PC-9 (cell line): ENCODE measurements at regions not wholly inside any gene's neighbourhood (a gene's known extent, or its start where the extent isn't known, plus 50 kb on each side); places are given as distances from the start of the nearest gene placed in this dataset.

ENCODE experiments used
- BruUV-seq: library from RNA; stranded (reverse); fragments of 400-500 nt; replicated peaks from 2 replicates; lab custom pipeline; 2021; lab: Mats Ljungman, UMichigan
- CTCF ChIA-PET: fragments of 300-600 bp; sonication (Branson Sonifier 250); formaldehyde crosslinking; loops from one replicate; lab custom pipeline; 2022; ENCODE audit warnings: antibody characterized with exemption; lab: Charles Lee
- POLR2A ChIA-PET: fragments of 300-600 bp; sonication (Branson Sonifier 250); formaldehyde crosslinking; loops from one replicate; lab custom pipeline; 2022; ENCODE audit warnings: antibody characterized with exemption; ENCODE audit not compliant: unreplicated experiment; lab: Charles Lee
- DNase-seq, 2 experiments: peaks; one replicate each; pipeline versions ENCODE4 v3.0.0 to v3.0.0-alpha.2; 2015 to 2022; ENCODE audit warnings: mixed read lengths in 1 of 2
- H2AFZ ChIP-seq: fragments of 200-600 bp; sonication (generic); 2 replicates; pipeline ENCODE4 v1.8.1; 2017; ENCODE audit warnings: antibody characterized with exemption
- H3F3A ChIP-seq: fragments of 200-600 bp; sonication (generic); 2 replicates; pipeline ENCODE4 v1.8.1; 2017; ENCODE audit warnings: antibody characterized with exemption, mild to moderate bottlenecking, low read depth; ENCODE audit not compliant: insufficient read depth
- H3K27ac ChIP-seq: fragments of 200-600 bp; sonication (generic); 2 replicates; pipeline ENCODE4 v1.6.1; 2016; ENCODE audit warnings: mixed run types
- H3K27me3 ChIP-seq: fragments of 200-600 bp; sonication (generic); 2 replicates; pipeline ENCODE4 v1.6.1; 2016; ENCODE audit warnings: low read depth, mixed run types; ENCODE audit not compliant: insufficient read depth
- H3K36me3 ChIP-seq: fragments of 200-600 bp; sonication (generic); 2 replicates; pipeline ENCODE4 v1.6.1; 2016; ENCODE audit warnings: low read depth, mixed run types
- H3K4me1 ChIP-seq: fragments of 200-600 bp; sonication (generic); replicated peaks from 2 replicates; pipeline ENCODE4 v1.6.1; 2016; ENCODE audit warnings: mixed run types; ENCODE audit not compliant: insufficient read depth
- H3K4me2 ChIP-seq: fragments of 200-600 bp; sonication (generic); 2 replicates; pipeline ENCODE4 v1.6.1; 2017; ENCODE audit warnings: mixed run types
- H3K4me3 ChIP-seq: fragments of 200-600 bp; sonication (generic); 2 replicates; pipeline ENCODE4 v1.6.1; 2016; ENCODE audit warnings: mixed run types
- H3K79me2 ChIP-seq: fragments of 200-600 bp; sonication (generic); 2 replicates; pipeline ENCODE4 v1.6.1; 2017; ENCODE audit warnings: low read depth, mixed run types
- H3K9me2 ChIP-seq: fragments of 200-600 bp; sonication (generic); 2 replicates; pipeline ENCODE4 v1.8.1; 2017; ENCODE audit warnings: mild to moderate bottlenecking; ENCODE audit not compliant: insufficient read depth
- H3K9me3 ChIP-seq: fragments of 200-600 bp; sonication (generic); 2 replicates; pipeline ENCODE4 v1.8.1; 2016; ENCODE audit warnings: low read depth; ENCODE audit not compliant: insufficient read depth
- H4K20me1 ChIP-seq: fragments of 200-600 bp; sonication (generic); 2 replicates; pipeline ENCODE4 v1.8.1; 2017; ENCODE audit not compliant: insufficient read depth
- CTCF ChIP-seq: fragments of 200-600 bp; sonication (generic); conservative IDR thresholded peaks from 2 replicates; pipeline ENCODE4 v1.6.1; 2017; ENCODE audit warnings: mixed run types, antibody characterized with exemption, mild to moderate bottlenecking, moderate library complexity
- EZH2 ChIP-seq: fragments of 200-600 bp; sonication (generic); IDR thresholded peaks from 2 replicates; pipeline ENCODE4 v1.8.0; 2017; ENCODE audit warnings: antibody characterized with exemption, low read depth
- intact Hi-C: fragments of 100-400 bp; cut with micrococcal nuclease; formaldehyde crosslinking; loops from one replicate; pipeline ENCODE4 v1.10.0; 2022; ENCODE audit not compliant: unreplicated experiment

DNA sequence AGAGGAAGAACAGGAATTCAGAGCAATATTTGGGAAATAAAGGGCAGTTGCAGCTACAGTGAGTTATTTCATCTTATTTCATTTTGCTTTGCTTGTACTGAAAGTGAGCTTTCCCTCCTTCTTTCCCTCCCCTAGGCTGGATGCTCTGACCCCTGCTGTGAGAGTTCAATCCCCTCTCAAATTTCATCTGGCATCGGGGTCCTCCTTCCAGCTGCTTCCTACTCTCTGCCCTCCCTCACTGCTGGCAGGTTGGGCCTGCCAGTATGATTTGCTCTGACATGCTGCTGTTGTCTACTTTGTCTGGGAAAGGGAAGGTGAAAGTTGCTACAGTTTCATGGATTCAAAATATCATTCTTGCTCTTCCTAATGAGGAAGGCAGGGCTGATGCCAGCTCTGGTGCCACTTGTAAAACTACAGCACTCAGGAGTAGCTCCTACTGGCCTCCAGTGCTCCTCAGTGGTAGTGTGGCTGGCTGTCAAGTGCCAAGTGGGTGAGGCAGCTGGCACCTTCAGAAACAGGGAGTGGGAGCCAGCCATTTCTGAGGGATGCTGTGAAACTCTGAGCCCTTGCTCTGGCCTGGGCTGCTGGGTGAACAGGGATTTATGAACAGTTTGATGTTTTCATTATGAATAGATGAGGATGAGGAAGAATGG lies 408.6 kb downstream of the HAPSTR1 start:
- TF ChIP-seq EZH2 (no peak), CTCF (no peak)
- no TSS peak for BruUV-seq

DNA sequence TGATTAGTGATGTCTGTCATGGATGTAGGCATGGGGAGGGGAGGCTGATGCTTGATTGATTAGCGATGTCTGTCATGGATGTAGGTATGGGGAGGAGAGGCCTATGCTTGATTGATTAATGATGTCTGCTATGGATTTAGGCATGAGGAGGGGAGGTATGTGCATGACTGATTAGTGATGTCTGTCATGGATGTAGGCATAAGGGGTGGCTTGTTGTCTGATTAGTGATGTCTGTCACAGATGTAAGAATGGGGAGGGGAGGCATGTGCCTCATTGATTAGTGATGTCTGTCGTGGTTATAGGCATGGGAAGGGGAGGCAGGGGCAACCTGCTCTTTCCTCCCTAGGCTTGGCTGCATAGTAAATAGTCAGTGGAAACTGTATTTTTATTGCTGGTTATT lies 409.4 kb downstream of the HAPSTR1 start:
- DNase-seq, result no peak
- no peaks in the 10 kb centered on the region for H3K9me3 ChIP-seq
- TF ChIP-seq CTCF (no peak), EZH2 (no peak)
- ChIA-PET CTCF (no interaction called here), POLR2A (no interaction called here)
- no peak overlapping the region for H3K4me3 ChIP-seq
- H3K36me3 ChIP-seq, result no peaks in the 10 kb centered on the region
- BruUV-seq, result no TSS peak
- no peaks in the 10 kb centered on the region for H3K4me1 ChIP-seq
- no peaks in the 10 kb centered on the region for H3K9me2 ChIP-seq
- no peak overlapping the region for H3K27ac ChIP-seq
- H3K79me2 ChIP-seq, result no peaks in the 10 kb centered on the region
- no peak overlapping the region for H3K4me2 ChIP-seq
- intact Hi-C loops, result no loop called here
- H3F3A ChIP-seq, result no peaks in the 10 kb centered on the region
- no peak overlapping the region for H2AFZ ChIP-seq
- no peaks in the 10 kb centered on the region for H3K27me3 ChIP-seq
- H4K20me1 ChIP-seq, result no peaks in the 10 kb centered on the region

More for the DNA sequence above, 408.6 kb downstream of the HAPSTR1 start:
- no peak for DNase-seq
- no peak overlapping the region for H3K27ac ChIP-seq
- no peak overlapping the region for H3K4me3 ChIP-seq
- H4K20me1 ChIP-seq, result no peaks in the 10 kb centered on the region
- no peaks in the 10 kb centered on the region for H3K4me1 ChIP-seq
- H3K36me3 ChIP-seq, result no peaks in the 10 kb centered on the region
- intact Hi-C loops, result no loop called here
- H3K4me2 ChIP-seq, result no peak overlapping the region
- H3K9me2 ChIP-seq, result no peaks in the 10 kb centered on the region
- H2AFZ ChIP-seq, result no peak overlapping the region
- ChIA-PET POLR2A (no interaction called here), CTCF (no interaction called here)
- H3K27me3 ChIP-seq, result no peaks in the 10 kb centered on the region
- H3K9me3 ChIP-seq, result no peaks in the 10 kb centered on the region
- no peaks in the 10 kb centered on the region for H3F3A ChIP-seq
- no peaks in the 10 kb centered on the region for H3K79me2 ChIP-seq

DNA sequence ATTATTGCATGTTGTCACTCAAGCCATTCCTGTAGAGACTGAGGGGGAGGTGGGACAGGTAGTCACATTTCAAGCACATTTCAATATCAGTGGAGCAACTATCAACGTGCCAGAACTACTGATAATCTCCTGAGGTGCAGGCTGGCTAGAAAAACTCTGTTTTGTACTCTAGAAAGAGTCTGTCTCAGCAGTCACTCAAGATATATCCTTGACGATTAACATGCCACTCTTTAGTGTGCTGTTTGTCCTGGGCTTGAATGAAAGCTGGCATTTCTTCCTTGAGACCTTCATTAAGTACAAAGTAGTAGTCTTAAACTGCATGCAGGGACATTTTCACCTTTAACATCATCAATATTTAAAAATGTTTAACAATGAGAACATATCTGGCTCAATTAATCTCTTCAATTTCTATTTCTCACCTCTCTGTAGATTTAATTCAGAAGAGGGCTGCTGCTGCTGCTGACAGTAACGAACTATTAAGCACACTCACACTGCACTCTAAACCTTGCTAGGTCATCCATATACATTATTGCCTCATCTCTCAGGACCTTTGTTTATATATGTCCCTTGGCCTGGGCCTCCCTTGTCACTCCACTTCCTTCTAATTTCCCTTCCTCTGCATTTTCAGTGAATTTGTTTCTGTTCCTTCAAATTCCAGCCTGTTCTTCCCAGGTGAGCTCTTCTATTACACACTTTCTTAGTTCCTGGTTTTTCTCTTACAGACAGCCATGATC lies 412.0 kb downstream of the HAPSTR1 start:
- Histone ChIP-seq H3K4me2 (no peak overlapping the region), H3K36me3 (no peaks in the 10 kb centered on the region), H3K27me3 (no peaks in the 10 kb centered on the region), H3K9me3 (no peaks in the 10 kb centered on the region), H3F3A (no peaks in the 10 kb centered on the region), H3K27ac (no peak overlapping the region), H3K4me1 (no peaks in the 10 kb centered on the region), H4K20me1 (no peaks in the 10 kb centered on the region), H3K9me2 (no peaks in the 10 kb centered on the region), H2AFZ (no peak overlapping the region), H3K4me3 (no peak overlapping the region), H3K79me2 (no peaks in the 10 kb centered on the region)
- intact Hi-C loops, result no loop called here
- no peak for DNase-seq
- TF ChIP-seq CTCF (no peak), EZH2 (no peak)
- ChIA-PET CTCF (no interaction called here), POLR2A (no interaction called here)
- BruUV-seq, result no TSS peak
